ENCODE measurements at regions not wholly inside any gene's neighbourhood (a gene's known extent, or its start where the extent isn't known, plus 50 kb on each side); places are given as distances from the start of the nearest gene placed in this dataset.

DNA sequence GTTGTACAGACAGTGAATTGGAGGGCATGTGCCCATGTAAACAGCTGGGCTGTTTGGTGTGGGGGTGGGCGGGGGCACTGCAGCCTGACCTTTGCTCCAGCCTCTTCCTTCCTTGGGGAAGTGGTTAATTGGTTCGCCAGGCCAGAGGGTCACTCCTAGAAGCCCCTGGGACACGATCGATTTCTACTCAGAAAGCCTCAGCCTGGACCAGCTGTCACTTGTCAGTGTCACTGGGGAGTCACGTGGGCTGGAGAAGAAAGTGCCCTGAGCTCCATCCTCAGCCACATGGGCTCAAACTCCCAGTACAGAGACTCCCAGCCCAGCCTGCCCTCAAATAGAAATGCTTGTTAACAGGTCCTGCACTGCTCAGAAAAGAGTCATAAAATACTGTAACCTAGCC lies 423.8 kb upstream of the SULF2 start:
- no peak for TF ChIP-seq YY1 (IDR thresholded peaks at IDR 0.05; ENCODE audit: low read depth)
- TF ChIP-seq, protein P1, sequence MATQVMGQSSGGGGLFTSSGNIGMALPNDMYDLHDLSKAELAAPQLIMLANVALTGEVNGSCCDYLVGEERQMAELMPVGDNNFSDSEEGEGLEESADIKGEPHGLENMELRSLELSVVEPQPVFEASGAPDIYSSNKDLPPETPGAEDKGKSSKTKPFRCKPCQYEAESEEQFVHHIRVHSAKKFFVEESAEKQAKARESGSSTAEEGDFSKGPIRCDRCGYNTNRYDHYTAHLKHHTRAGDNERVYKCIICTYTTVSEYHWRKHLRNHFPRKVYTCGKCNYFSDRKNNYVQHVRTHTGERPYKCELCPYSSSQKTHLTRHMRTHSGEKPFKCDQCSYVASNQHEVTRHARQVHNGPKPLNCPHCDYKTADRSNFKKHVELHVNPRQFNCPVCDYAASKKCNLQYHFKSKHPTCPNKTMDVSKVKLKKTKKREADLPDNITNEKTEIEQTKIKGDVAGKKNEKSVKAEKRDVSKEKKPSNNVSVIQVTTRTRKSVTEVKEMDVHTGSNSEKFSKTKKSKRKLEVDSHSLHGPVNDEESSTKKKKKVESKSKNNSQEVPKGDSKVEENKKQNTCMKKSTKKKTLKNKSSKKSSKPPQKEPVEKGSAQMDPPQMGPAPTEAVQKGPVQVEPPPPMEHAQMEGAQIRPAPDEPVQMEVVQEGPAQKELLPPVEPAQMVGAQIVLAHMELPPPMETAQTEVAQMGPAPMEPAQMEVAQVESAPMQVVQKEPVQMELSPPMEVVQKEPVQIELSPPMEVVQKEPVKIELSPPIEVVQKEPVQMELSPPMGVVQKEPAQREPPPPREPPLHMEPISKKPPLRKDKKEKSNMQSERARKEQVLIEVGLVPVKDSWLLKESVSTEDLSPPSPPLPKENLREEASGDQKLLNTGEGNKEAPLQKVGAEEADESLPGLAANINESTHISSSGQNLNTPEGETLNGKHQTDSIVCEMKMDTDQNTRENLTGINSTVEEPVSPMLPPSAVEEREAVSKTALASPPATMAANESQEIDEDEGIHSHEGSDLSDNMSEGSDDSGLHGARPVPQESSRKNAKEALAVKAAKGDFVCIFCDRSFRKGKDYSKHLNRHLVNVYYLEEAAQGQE (IDR thresholded peaks at IDR 0.05; ENCODE audit: low read depth): no peak
- no peak for TF ChIP-seq FOXM1 (IDR thresholded peaks at IDR 0.05; ENCODE audit: borderline replicate concordance, low read depth)
- no peak for TF ChIP-seq NFIC (IDR thresholded peaks at IDR 0.05)
- no peak for TF ChIP-seq EGR1 (IDR thresholded peaks at IDR 0.05)
- no peak for TF ChIP-seq TAF1 (IDR thresholded peaks at IDR 0.05; ENCODE audit: low read depth)
- no peak for TF ChIP-seq CEBPB (IDR thresholded peaks at IDR 0.05)
- TF ChIP-seq RAD21 (IDR thresholded peaks at IDR 0.05; ENCODE audit: low read depth): no peak
- no peak for TF ChIP-seq EP300 (IDR thresholded peaks at IDR 0.05; ENCODE audit: borderline replicate concordance)
- TF ChIP-seq, protein P2, sequence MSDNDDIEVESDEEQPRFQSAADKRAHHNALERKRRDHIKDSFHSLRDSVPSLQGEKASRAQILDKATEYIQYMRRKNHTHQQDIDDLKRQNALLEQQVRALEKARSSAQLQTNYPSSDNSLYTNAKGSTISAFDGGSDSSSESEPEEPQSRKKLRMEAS (IDR thresholded peaks at IDR 0.05): no peak
- TF ChIP-seq CREB1 (IDR thresholded peaks at IDR 0.05; ENCODE audit: low read depth): no peak

Data from Ishikawa (cell line).